SU-DHL-6 (cell line): ENCODE measurements at regions not wholly inside any gene's neighbourhood (a gene's known extent, or its start where the extent isn't known, plus 50 kb on each side); places are given as distances from the start of the nearest gene placed in this dataset.

ENCODE experiments used
- H2AFZ ChIP-seq: fragments of 200-600 bp; sonication (generic); 2 replicates; pipeline ENCODE4 v1.6.1; 2014; ENCODE audit warnings: low read depth, mild to moderate bottlenecking, moderate library complexity, mixed read lengths, antibody characterized with exemption, low read length; ENCODE audit not compliant: severe bottlenecking
- H3F3A ChIP-seq: fragments of 200-600 bp; shearing (Covaris generic); 2 replicates; pipeline ENCODE4 v1.6.0; 2016; ENCODE audit warnings: antibody characterized with exemption, mild to moderate bottlenecking; ENCODE audit not compliant: insufficient read depth
- H3K27ac ChIP-seq: fragments of 200-600 bp; sonication (generic); 2 replicates; pipeline ENCODE4 v1.5.1; 2016; ENCODE audit warnings: low read depth, mild to moderate bottlenecking, low read length, moderate library complexity, mixed read lengths
- H3K27me3 ChIP-seq: fragments of 200-600 bp; sonication (generic), shearing (Covaris generic); 2 replicates; pipeline ENCODE4 v1.6.0; 2014; ENCODE audit warnings: mild to moderate bottlenecking, low read length
- H3K36me3 ChIP-seq: fragments of 200-600 bp; sonication (generic); 2 replicates; pipeline ENCODE4 v1.6.1; 2014; ENCODE audit warnings: mild to moderate bottlenecking, low read length, mixed read lengths
- H3K4me2 ChIP-seq: fragments of 300-600, 200-600 bp; shearing (Covaris generic), sonication (generic); 2 replicates; pipeline ENCODE4 v1.6.0; 2014; ENCODE audit warnings: low read length, low read depth, mild to moderate bottlenecking; ENCODE audit not compliant: poor library complexity, severe bottlenecking
- H3K4me3 ChIP-seq: fragments of 200-600 bp; sonication (generic); 2 replicates; pipeline ENCODE4 v1.5.1; 2014; ENCODE audit warnings: antibody characterized with exemption, low read length, mild to moderate bottlenecking, mixed read lengths; ENCODE audit not compliant: insufficient read depth, poor library complexity, severe bottlenecking
- H3K79me2 ChIP-seq: fragments of 200-600 bp; sonication (generic); 2 replicates; pipeline ENCODE4 v1.6.1; 2014; ENCODE audit warnings: mild to moderate bottlenecking, low read length, moderate library complexity; ENCODE audit not compliant: insufficient read depth
- H3K9ac ChIP-seq: fragments of 200-600 bp; sonication (generic); 2 replicates; pipeline ENCODE4 v1.7.0; 2014; ENCODE audit warnings: mild to moderate bottlenecking, low read length
- H3K9me2 ChIP-seq: fragments of 200-600 bp; sonication (generic); replicated peaks from 2 replicates; pipeline ENCODE4 v1.6.1; 2014; ENCODE audit warnings: low read length; ENCODE audit not compliant: insufficient read depth
- H3K9me3 ChIP-seq: fragments of 200-600 bp; sonication (generic); 2 replicates; pipeline ENCODE4 v1.6.1; 2014; ENCODE audit warnings: low read length, mixed read lengths; ENCODE audit not compliant: insufficient read depth
- H4K20me1 ChIP-seq: fragments of 200-600 bp; sonication (generic); 2 replicates; pipeline ENCODE4 v1.6.1; 2014; ENCODE audit warnings: low read depth, mild to moderate bottlenecking, antibody characterized with exemption, low read length, moderate library complexity, mixed read lengths
- EZH2phosphoT487 ChIP-seq: fragments of 200-600 bp; sonication (generic), shearing (Covaris generic); conservative IDR thresholded peaks from 2 replicates; pipeline ENCODE4 v1.6.1; 2018; ENCODE audit warnings: mild to moderate bottlenecking, antibody characterized with exemption, low read length, moderate library complexity, mixed read lengths
- TF ChIP-seq, protein P1 (sequence below): fragments of 200-600 bp; sonication (generic); IDR thresholded peaks from one replicate; pipeline ENCODE4 v1.5.1; 2017; ENCODE audit warnings: antibody characterized with exemption, mild to moderate bottlenecking, low read length, moderate library complexity; ENCODE audit not compliant: insufficient read depth, poor library complexity, severe bottlenecking

GRCh38 chr3:162094301-162094700 is 597.7 kb downstream of the OTOL1 start:
- H4K20me1 ChIP-seq, result no peaks in the 10 kb centered on the region
- no peak overlapping the region for H3K4me3 ChIP-seq
- no peaks in the 10 kb centered on the region for H3K9me3 ChIP-seq
- H3K9ac ChIP-seq, result no peak overlapping the region
- H3K36me3 ChIP-seq, result peaks cover 2% of the 10 kb centered on the region; the same call in 1 of the 2 replicates
- H3K79me2 ChIP-seq, result no peaks in the 10 kb centered on the region
- H3K27me3 ChIP-seq, result no peaks in the 10 kb centered on the region
- no peaks in the 10 kb centered on the region for H3K9me2 ChIP-seq
- H2AFZ ChIP-seq, result no peak overlapping the region
- TF ChIP-seq, protein P1, sequence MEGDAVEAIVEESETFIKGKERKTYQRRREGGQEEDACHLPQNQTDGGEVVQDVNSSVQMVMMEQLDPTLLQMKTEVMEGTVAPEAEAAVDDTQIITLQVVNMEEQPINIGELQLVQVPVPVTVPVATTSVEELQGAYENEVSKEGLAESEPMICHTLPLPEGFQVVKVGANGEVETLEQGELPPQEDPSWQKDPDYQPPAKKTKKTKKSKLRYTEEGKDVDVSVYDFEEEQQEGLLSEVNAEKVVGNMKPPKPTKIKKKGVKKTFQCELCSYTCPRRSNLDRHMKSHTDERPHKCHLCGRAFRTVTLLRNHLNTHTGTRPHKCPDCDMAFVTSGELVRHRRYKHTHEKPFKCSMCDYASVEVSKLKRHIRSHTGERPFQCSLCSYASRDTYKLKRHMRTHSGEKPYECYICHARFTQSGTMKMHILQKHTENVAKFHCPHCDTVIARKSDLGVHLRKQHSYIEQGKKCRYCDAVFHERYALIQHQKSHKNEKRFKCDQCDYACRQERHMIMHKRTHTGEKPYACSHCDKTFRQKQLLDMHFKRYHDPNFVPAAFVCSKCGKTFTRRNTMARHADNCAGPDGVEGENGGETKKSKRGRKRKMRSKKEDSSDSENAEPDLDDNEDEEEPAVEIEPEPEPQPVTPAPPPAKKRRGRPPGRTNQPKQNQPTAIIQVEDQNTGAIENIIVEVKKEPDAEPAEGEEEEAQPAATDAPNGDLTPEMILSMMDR, result no peak
- TF ChIP-seq EZH2phosphoT487, result no peak
- H3K27ac ChIP-seq, result no peak overlapping the region
- no peak overlapping the region for H3K4me2 ChIP-seq
- H3F3A ChIP-seq, result no peaks in the 10 kb centered on the region

GRCh38 chr3:162096874-162097273 is 600.3 kb downstream of the OTOL1 start:
- H3K4me2 ChIP-seq, result no peak overlapping the region
- H3K79me2 ChIP-seq, result no peaks in the 10 kb centered on the region
- H4K20me1 ChIP-seq, result no peaks in the 10 kb centered on the region
- H3K27ac ChIP-seq, result no peak overlapping the region
- peaks cover 2% of the 10 kb centered on the region; the same call in 1 of the 2 replicates for H3K36me3 ChIP-seq
- H3K9me2 ChIP-seq, result no peaks in the 10 kb centered on the region
- H2AFZ ChIP-seq, result no peak overlapping the region
- no peaks in the 10 kb centered on the region for H3K9me3 ChIP-seq
- no peaks in the 10 kb centered on the region for H3K27me3 ChIP-seq
- no peak for TF ChIP-seq EZH2phosphoT487
- TF ChIP-seq, protein P1, result no peak
- H3K4me3 ChIP-seq, result no peak overlapping the region
- no peaks in the 10 kb centered on the region for H3F3A ChIP-seq
- H3K9ac ChIP-seq, result no peak overlapping the region

DNA sequence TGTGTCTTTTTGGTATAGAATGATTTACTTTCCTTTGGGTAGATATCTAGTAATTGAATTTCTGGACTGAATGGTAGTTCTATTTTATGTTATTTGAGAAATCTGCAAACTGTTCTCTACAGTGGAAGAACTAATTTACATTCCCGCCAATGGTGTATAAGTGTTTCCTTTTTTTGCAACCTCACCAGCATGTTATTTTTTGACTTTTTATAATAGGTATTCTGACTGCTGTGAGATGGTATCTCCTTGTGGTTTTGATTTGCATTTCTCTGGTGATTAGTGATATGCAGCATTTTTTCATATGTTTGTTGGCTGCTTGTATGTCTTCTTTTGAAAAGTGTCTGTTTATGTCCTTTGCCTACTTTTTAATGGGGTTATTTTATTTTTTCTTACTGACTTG is 607.2 kb downstream of the OTOL1 start:
- Histone ChIP-seq H3K36me3 (no peaks in the 10 kb centered on the region), H3K9ac (no peak overlapping the region), H3F3A (no peaks in the 10 kb centered on the region), H3K4me2 (no peak overlapping the region), H3K9me2 (no peaks in the 10 kb centered on the region), H4K20me1 (no peaks in the 10 kb centered on the region), H3K9me3 (no peaks in the 10 kb centered on the region), H3K4me3 (no peak overlapping the region), H2AFZ (no peak overlapping the region), H3K79me2 (no peaks in the 10 kb centered on the region), H3K27me3 (no peaks in the 10 kb centered on the region), H3K27ac (no peak overlapping the region)
- TF ChIP-seq EZH2phosphoT487, result no peak
- TF ChIP-seq, protein P1, result no peak

DNA sequence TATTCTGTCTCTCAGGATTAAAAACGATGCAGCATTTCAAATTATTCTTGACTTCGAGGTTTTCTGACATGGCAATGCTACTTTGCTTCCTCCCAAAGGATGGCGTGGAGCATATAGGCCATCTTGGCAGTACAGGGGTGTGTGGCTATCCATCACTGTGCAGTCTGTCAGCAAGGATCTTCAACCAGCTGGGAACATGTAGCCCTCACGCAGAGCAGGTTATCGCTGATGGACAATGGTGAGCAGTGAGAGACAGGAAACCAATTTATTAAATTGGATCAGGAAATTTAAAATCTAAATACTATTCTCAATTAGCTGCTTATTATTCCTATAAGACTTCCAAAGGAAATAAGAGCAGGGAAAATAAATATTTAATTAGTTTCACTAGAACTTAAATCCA is 615.3 kb downstream of the OTOL1 start:
- TF ChIP-seq, protein P1, result no peak
- no peak for TF ChIP-seq EZH2phosphoT487
- H3K9ac ChIP-seq, result no peak overlapping the region
- H3K4me3 ChIP-seq, result no peak overlapping the region
- H3K36me3 ChIP-seq, result no peaks in the 10 kb centered on the region
- H3K27ac ChIP-seq, result no peak overlapping the region
- no peaks in the 10 kb centered on the region for H3K9me3 ChIP-seq
- no peak overlapping the region for H3K4me2 ChIP-seq
- H3F3A ChIP-seq, result peaks cover 7% of the 10 kb centered on the region
- H3K9me2 ChIP-seq, result no peaks in the 10 kb centered on the region
- no peaks in the 10 kb centered on the region for H3K27me3 ChIP-seq
- H2AFZ ChIP-seq, result no peak overlapping the region
- H4K20me1 ChIP-seq, result no peaks in the 10 kb centered on the region
- no peaks in the 10 kb centered on the region for H3K79me2 ChIP-seq
